ENCODE measurements at regions not wholly inside any gene's neighbourhood (a gene's known extent, or its start where the extent isn't known, plus 50 kb on each side); places are given as distances from the start of the nearest gene placed in this dataset.

GRCh38 chr2:122263746-122264145 is 508.3 kb downstream of the TSN start:
- no peak for DNase-seq
- Histone ChIP-seq H3K4me3 (no peak overlapping the region), H3K36me3 (no peaks in the 10 kb centered on the region), H3K9me3 (no peaks in the 10 kb centered on the region), H3K27me3 (no peaks in the 10 kb centered on the region), H3K27ac (no peak overlapping the region), H3K4me1 (no peaks in the 10 kb centered on the region)
- no peak for TF ChIP-seq POLR2A (IDR thresholded peaks at IDR 0.05)
- TF ChIP-seq, protein P1, sequence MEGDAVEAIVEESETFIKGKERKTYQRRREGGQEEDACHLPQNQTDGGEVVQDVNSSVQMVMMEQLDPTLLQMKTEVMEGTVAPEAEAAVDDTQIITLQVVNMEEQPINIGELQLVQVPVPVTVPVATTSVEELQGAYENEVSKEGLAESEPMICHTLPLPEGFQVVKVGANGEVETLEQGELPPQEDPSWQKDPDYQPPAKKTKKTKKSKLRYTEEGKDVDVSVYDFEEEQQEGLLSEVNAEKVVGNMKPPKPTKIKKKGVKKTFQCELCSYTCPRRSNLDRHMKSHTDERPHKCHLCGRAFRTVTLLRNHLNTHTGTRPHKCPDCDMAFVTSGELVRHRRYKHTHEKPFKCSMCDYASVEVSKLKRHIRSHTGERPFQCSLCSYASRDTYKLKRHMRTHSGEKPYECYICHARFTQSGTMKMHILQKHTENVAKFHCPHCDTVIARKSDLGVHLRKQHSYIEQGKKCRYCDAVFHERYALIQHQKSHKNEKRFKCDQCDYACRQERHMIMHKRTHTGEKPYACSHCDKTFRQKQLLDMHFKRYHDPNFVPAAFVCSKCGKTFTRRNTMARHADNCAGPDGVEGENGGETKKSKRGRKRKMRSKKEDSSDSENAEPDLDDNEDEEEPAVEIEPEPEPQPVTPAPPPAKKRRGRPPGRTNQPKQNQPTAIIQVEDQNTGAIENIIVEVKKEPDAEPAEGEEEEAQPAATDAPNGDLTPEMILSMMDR (IDR thresholded peaks at IDR 0.05), result no peak

GRCh38 chr2:122266636-122267035 is 511.2 kb downstream of the TSN start:
- no peaks in the 10 kb centered on the region for H3K36me3 ChIP-seq
- no peak for DNase-seq
- no peaks in the 10 kb centered on the region for H3K27me3 ChIP-seq
- no peaks in the 10 kb centered on the region for H3K9me3 ChIP-seq
- TF ChIP-seq, protein P1 (IDR thresholded peaks at IDR 0.05), result no peak
- TF ChIP-seq POLR2A (IDR thresholded peaks at IDR 0.05), result no peak
- no peak overlapping the region for H3K27ac ChIP-seq
- no peak overlapping the region for H3K4me3 ChIP-seq
- H3K4me1 ChIP-seq, result no peaks in the 10 kb centered on the region

- no peak for DNase-seq
- Histone ChIP-seq H3K4me1 (no peaks in the 10 kb centered on the region), H3K27ac (no peak overlapping the region), H3K4me3 (no peak overlapping the region), H3K36me3 (no peaks in the 10 kb centered on the region), H3K27me3 (no peaks in the 10 kb centered on the region), H3K9me3 (no peaks in the 10 kb centered on the region)
- TF ChIP-seq, protein P1 (IDR thresholded peaks at IDR 0.05), result no peak
- TF ChIP-seq POLR2A (IDR thresholded peaks at IDR 0.05), result no peak
Measured at GRCh38 chr2:122267947-122268346, 512.5 kb downstream of the TSN start.

DNA sequence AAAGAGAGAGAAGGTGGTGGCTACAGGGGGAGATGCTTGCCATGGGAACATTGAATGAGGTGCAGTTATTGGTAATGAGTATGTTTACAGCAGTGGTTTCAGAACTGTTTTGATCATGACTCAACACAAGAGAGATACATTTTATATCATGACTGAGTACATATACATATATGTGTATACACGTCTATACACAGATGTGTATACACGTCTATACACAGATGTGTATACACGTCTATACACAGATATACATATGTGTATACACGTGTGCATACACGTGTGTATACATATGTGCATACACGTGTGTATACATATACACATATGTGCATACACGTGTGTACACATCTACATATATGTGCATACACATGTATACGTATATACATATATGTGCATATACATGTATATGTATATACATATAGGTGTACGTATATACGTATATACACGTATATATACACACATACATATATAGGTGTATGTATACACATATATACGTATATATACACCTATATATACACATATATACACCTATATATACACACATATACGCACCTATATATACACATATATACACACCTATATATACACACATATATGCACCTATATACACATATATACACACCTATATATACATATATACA is 518.5 kb downstream of the TSN start:
- no peaks in the 10 kb centered on the region for H3K9me3 ChIP-seq
- DNase-seq, result no peak
- no peaks in the 10 kb centered on the region for H3K27me3 ChIP-seq
- H3K27ac ChIP-seq, result no peak overlapping the region
- TF ChIP-seq POLR2A (IDR thresholded peaks at IDR 0.05), result no peak
- TF ChIP-seq, protein P1 (IDR thresholded peaks at IDR 0.05), result no peak
- no peak overlapping the region for H3K4me3 ChIP-seq
- H3K4me1 ChIP-seq, result no peaks in the 10 kb centered on the region
- H3K36me3 ChIP-seq, result no peaks in the 10 kb centered on the region

DNA sequence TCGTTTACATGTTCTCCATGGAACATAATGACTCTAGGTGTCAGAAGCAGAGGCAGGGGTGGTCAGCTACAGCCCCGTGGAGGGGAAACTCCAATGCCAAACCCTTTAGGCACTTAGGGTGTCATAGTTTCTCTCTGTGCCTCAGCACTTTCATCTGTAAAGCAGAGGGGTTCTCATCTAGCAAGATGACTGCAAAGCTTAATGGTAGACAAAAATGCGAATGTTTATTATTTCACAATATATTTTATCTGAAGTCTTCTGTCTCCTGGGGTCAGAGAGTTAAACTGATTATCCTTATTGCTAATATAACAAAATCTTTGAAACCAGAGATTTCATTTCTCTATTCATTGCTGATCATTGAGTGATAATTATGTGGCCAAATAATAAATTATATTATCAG is 522.5 kb downstream of the TSN start:
- DNase-seq, result no peak
- no peaks in the 10 kb centered on the region for H3K9me3 ChIP-seq
- no peaks in the 10 kb centered on the region for H3K27me3 ChIP-seq
- no peaks in the 10 kb centered on the region for H3K4me1 ChIP-seq
- no peak overlapping the region for H3K27ac ChIP-seq
- TF ChIP-seq, protein P1 (IDR thresholded peaks at IDR 0.05), result no peak
- TF ChIP-seq POLR2A (IDR thresholded peaks at IDR 0.05), result no peak
- H3K4me3 ChIP-seq, result no peak overlapping the region
- no peaks in the 10 kb centered on the region for H3K36me3 ChIP-seq

GRCh38 chr2:122300758-122301157 is 545.3 kb downstream of the TSN start:
- no peak for DNase-seq
- TF ChIP-seq, protein P1 (IDR thresholded peaks at IDR 0.05), result no peak
- TF ChIP-seq POLR2A (IDR thresholded peaks at IDR 0.05), result no peak
- no peak overlapping the region for H3K27ac ChIP-seq

More at GRCh38 chr2:122300758-122301157, 545.3 kb downstream of the TSN start:
- H3K4me3 ChIP-seq, result no peak overlapping the region
- H3K9me3 ChIP-seq, result no peaks in the 10 kb centered on the region
- H3K36me3 ChIP-seq, result no peaks in the 10 kb centered on the region
- no peaks in the 10 kb centered on the region for H3K4me1 ChIP-seq
- no peaks in the 10 kb centered on the region for H3K27me3 ChIP-seq

All from Peyer's patch (tissue), 4 donors.